NCI-H524 treated with DMSO at 0.1 percent for 48 hours (cell line): ENCODE measurements at regions not wholly inside any gene's neighbourhood (a gene's known extent, or its start where the extent isn't known, plus 50 kb on each side); places are given as distances from the start of the nearest gene placed in this dataset.
"Not testable (repeated sequence)": the region's sequence is repeated elsewhere in the genome, so short reads cannot be mapped to it uniquely, and the experiment has no call there.

Experiments used
- DNase-seq: peaks from one replicate; lab custom pipeline; 2025; lab: John Stamatoyannopoulos, UW

- DNase-seq = no peak
Observed at GRCh38 chr12:47348206-47348605, 268.4 kb upstream of the AMIGO2 start.

- DNase-seq = no peak
Observed at GRCh38 chr12:47346251-47347019, 266.7 kb upstream of the AMIGO2 start.

GRCh38 chr12:47343684-47344567 is 264.2 kb upstream of the AMIGO2 start:
- DNase-seq = no peak

GRCh38 chr12:47340411-47341015 is 260.8 kb upstream of the AMIGO2 start:
- DNase-seq = no peak

- DNase-seq = no peak
Observed at GRCh38 chr12:47337581-47337980, 257.8 kb upstream of the AMIGO2 start.

- not testable (repeated sequence) for DNase-seq
Observed at GRCh38 chr12:47333271-47333858, 253.6 kb upstream of the AMIGO2 start.

GRCh38 chr12:47328831-47329545 is 249.2 kb upstream of the AMIGO2 start:
- no peak for DNase-seq

GRCh38 chr12:47326190-47326589 is 246.4 kb upstream of the AMIGO2 start:
- no peak for DNase-seq

GRCh38 chr12:47323802-47324201 is 244.0 kb upstream of the AMIGO2 start:
- no peak for DNase-seq

- no peak for DNase-seq
Observed at GRCh38 chr12:47321436-47321835, 241.7 kb upstream of the AMIGO2 start.

- DNase-seq = no peak
Observed at GRCh38 chr12:47319746-47320145, 240.0 kb upstream of the AMIGO2 start.

- no peak for DNase-seq
Observed at GRCh38 chr12:47318963-47319362, 239.2 kb upstream of the AMIGO2 start.

- no peak for DNase-seq
Observed at GRCh38 chr12:47317175-47317915, 237.6 kb upstream of the AMIGO2 start.

GRCh38 chr12:47316609-47317049 is 236.9 kb upstream of the AMIGO2 start:
- DNase-seq = no peak

GRCh38 chr12:47314996-47315395 is 235.2 kb upstream of the AMIGO2 start:
- DNase-seq = no peak

- DNase-seq = no peak
Observed at GRCh38 chr12:47312808-47313426, 233.2 kb upstream of the AMIGO2 start.

GRCh38 chr12:47312147-47312546 is 232.4 kb upstream of the AMIGO2 start:
- DNase-seq = no peak

- no peak for DNase-seq
Observed at GRCh38 chr12:47311568-47311967, 231.8 kb upstream of the AMIGO2 start.

GRCh38 chr12:47311010-47311409 is 231.3 kb upstream of the AMIGO2 start:
- no peak for DNase-seq

GRCh38 chr12:47308672-47309071 is 228.9 kb upstream of the AMIGO2 start:
- DNase-seq = no peak
